ENCODE measurements at regions not wholly inside any gene's neighbourhood (a gene's known extent, or its start where the extent isn't known, plus 50 kb on each side); places are given as distances from the start of the nearest gene placed in this dataset.

GRCh38 chr6:40282986-40283385 is 304.2 kb downstream of the LRFN2 start:
- no peaks in the 10 kb centered on the region for H3K9me2 ChIP-seq (ENCODE audit: low read depth, low read length)
- no peaks in the 10 kb centered on the region for H4K20me1 ChIP-seq (ENCODE audit: insufficient read depth, low read length)
- no peaks in the 10 kb centered on the region for H3K36me3 ChIP-seq (ENCODE audit: insufficient read depth, low read length)
- no peak overlapping the region for H2AFZ ChIP-seq (ENCODE audit: low read length)
- TF ChIP-seq, protein P1, sequence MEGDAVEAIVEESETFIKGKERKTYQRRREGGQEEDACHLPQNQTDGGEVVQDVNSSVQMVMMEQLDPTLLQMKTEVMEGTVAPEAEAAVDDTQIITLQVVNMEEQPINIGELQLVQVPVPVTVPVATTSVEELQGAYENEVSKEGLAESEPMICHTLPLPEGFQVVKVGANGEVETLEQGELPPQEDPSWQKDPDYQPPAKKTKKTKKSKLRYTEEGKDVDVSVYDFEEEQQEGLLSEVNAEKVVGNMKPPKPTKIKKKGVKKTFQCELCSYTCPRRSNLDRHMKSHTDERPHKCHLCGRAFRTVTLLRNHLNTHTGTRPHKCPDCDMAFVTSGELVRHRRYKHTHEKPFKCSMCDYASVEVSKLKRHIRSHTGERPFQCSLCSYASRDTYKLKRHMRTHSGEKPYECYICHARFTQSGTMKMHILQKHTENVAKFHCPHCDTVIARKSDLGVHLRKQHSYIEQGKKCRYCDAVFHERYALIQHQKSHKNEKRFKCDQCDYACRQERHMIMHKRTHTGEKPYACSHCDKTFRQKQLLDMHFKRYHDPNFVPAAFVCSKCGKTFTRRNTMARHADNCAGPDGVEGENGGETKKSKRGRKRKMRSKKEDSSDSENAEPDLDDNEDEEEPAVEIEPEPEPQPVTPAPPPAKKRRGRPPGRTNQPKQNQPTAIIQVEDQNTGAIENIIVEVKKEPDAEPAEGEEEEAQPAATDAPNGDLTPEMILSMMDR (IDR thresholded peaks at IDR 0.05; ENCODE audit: low read length), result no peak
- no peak for TF ChIP-seq EZH2 (IDR thresholded peaks at IDR 0.05; ENCODE audit: borderline replicate concordance, low read length)
- H3K79me2 ChIP-seq (ENCODE audit: insufficient read depth, low read length), result no peaks in the 10 kb centered on the region
- H3K27me3 ChIP-seq (ENCODE audit: insufficient read depth, low read length), result no peaks in the 10 kb centered on the region
- no peaks in the 10 kb centered on the region for H3K9me3 ChIP-seq (ENCODE audit: low read length)
- H3K9ac ChIP-seq (ENCODE audit: low read length), result no peak overlapping the region
- H3F3A ChIP-seq (ENCODE audit: insufficient read depth, low read length), result no peaks in the 10 kb centered on the region
- no peak overlapping the region for H3K4me3 ChIP-seq (ENCODE audit: low read depth, low read length, poor library complexity, severe bottlenecking)
- no peak overlapping the region for H3K4me2 ChIP-seq (ENCODE audit: low read length)
- no peaks in the 10 kb centered on the region for H3K4me1 ChIP-seq (ENCODE audit: insufficient read depth, low read length, severe bottlenecking)
- H3K27ac ChIP-seq (ENCODE audit: low read depth, low read length, poor library complexity, severe bottlenecking), result no peak overlapping the region

- no peaks in the 10 kb centered on the region for H3K27me3 ChIP-seq (ENCODE audit: insufficient read depth, low read length)
- H3K27ac ChIP-seq (ENCODE audit: low read depth, low read length, poor library complexity, severe bottlenecking), result no peak overlapping the region
- H3K36me3 ChIP-seq (ENCODE audit: insufficient read depth, low read length), result no peaks in the 10 kb centered on the region
- no peaks in the 10 kb centered on the region for H3K9me3 ChIP-seq (ENCODE audit: low read length)
- no peak overlapping the region for H3K4me3 ChIP-seq (ENCODE audit: low read depth, low read length, poor library complexity, severe bottlenecking)
- H3K4me1 ChIP-seq (ENCODE audit: insufficient read depth, low read length, severe bottlenecking), result no peaks in the 10 kb centered on the region
- TF ChIP-seq, protein P1 (IDR thresholded peaks at IDR 0.05; ENCODE audit: low read length), result no peak
- no peak for TF ChIP-seq EZH2 (IDR thresholded peaks at IDR 0.05; ENCODE audit: borderline replicate concordance, low read length)
- H2AFZ ChIP-seq (ENCODE audit: low read length), result no peak overlapping the region
- no peaks in the 10 kb centered on the region for H3F3A ChIP-seq (ENCODE audit: insufficient read depth, low read length)
- no peak overlapping the region for H3K4me2 ChIP-seq (ENCODE audit: low read length)
- H3K9me2 ChIP-seq (ENCODE audit: low read depth, low read length), result no peaks in the 10 kb centered on the region
- no peaks in the 10 kb centered on the region for H4K20me1 ChIP-seq (ENCODE audit: insufficient read depth, low read length)
- H3K79me2 ChIP-seq (ENCODE audit: insufficient read depth, low read length), result no peaks in the 10 kb centered on the region
- H3K9ac ChIP-seq (ENCODE audit: low read length), result no peak overlapping the region
These were observed 305.8 kb downstream of the LRFN2 start for GRCh38 chr6:40281402-40281801.

- H3F3A ChIP-seq (ENCODE audit: insufficient read depth, low read length), result no peaks in the 10 kb centered on the region
- H4K20me1 ChIP-seq (ENCODE audit: insufficient read depth, low read length), result no peaks in the 10 kb centered on the region
- H3K9me2 ChIP-seq (ENCODE audit: low read depth, low read length), result no peaks in the 10 kb centered on the region
- TF ChIP-seq, protein P1 (IDR thresholded peaks at IDR 0.05; ENCODE audit: low read length), result no peak
- TF ChIP-seq EZH2 (IDR thresholded peaks at IDR 0.05; ENCODE audit: borderline replicate concordance, low read length), result no peak
- H3K9ac ChIP-seq (ENCODE audit: low read length), result no peak overlapping the region
- no peaks in the 10 kb centered on the region for H3K27me3 ChIP-seq (ENCODE audit: insufficient read depth, low read length)
- H3K36me3 ChIP-seq (ENCODE audit: insufficient read depth, low read length), result no peaks in the 10 kb centered on the region
- H3K4me3 ChIP-seq (ENCODE audit: low read depth, low read length, poor library complexity, severe bottlenecking), result no peak overlapping the region
- H3K27ac ChIP-seq (ENCODE audit: low read depth, low read length, poor library complexity, severe bottlenecking), result no peak overlapping the region
- no peaks in the 10 kb centered on the region for H3K4me1 ChIP-seq (ENCODE audit: insufficient read depth, low read length, severe bottlenecking)
- H3K79me2 ChIP-seq (ENCODE audit: insufficient read depth, low read length), result no peaks in the 10 kb centered on the region
- no peaks in the 10 kb centered on the region for H3K9me3 ChIP-seq (ENCODE audit: low read length)
- no peak overlapping the region for H3K4me2 ChIP-seq (ENCODE audit: low read length)
- no peak overlapping the region for H2AFZ ChIP-seq (ENCODE audit: low read length)
These were observed 306.9 kb downstream of the LRFN2 start for GRCh38 chr6:40280231-40280630.

All from OCI-LY1 (cell line).